Adrenal gland (tissue), 9 donors: ENCODE measurements at regions not wholly inside any gene's neighbourhood (a gene's known extent, or its start where the extent isn't known, plus 50 kb on each side); places are given as distances from the start of the nearest gene placed in this dataset.

Source experiments
- DNase-seq, 7 donors: peaks; one replicate each; pipeline ENCODE4 v3.0.0-alpha.2; 2019 to 2020
- H3K27ac ChIP-seq, 5 donors: fragments of 200-600 bp; sonication (generic) in 4 of 5; 1 replicate in 3 of 5; 2 replicates in 2 of 5; pipeline versions ENCODE4 v1.5.1 to v1.8.0; 2016 to 2020; ENCODE audit warnings: mild to moderate bottlenecking in 1 of 5
- H3K27me3 ChIP-seq: fragments of 200-600 bp; 2 replicates; pipeline ENCODE4 v1.8.0; 2021
- H3K36me3 ChIP-seq, 2 donors: fragments of 200-600 bp; replicated peaks in 1 of 2; 1 replicate in 1 of 2; 2 replicates in 1 of 2; pipeline versions ENCODE4 v1.5.1 to v1.8.0; 2018 to 2022
- H3K4me1 ChIP-seq, 2 donors: fragments of 200-600 bp; replicated peaks in 1 of 2; 1 replicate in 1 of 2; 2 replicates in 1 of 2; pipeline versions ENCODE4 v1.5.1 to v1.8.0; 2018 to 2021
- H3K4me3 ChIP-seq, 4 donors: fragments of 200-600 bp; sonication (generic) in 3 of 4; one replicate each; pipeline ENCODE4 v1.5.1; 2016 to 2018
- H3K9me3 ChIP-seq, 3 donors: fragments of 200-600 bp; sonication (generic) in 1 of 3; replicated peaks in 1 of 3; 1 replicate in 2 of 3; 2 replicates in 1 of 3; pipeline versions ENCODE4 v1.5.1 to v1.8.0; 2016 to 2021
- POLR2A ChIP-seq, 2 donors: fragments of 450-650 bp; IDR thresholded peaks; one replicate each; pipeline ENCODE4 v1.6.1; 2017; ENCODE audit warnings: antibody characterized with exemption in 2 of 2, mild to moderate bottlenecking in 2 of 2, moderate library complexity in 1 of 2
- WGBS, 4 donors: extraction: QIAGEN DNeasy Blood & Tissue Kit in 2 of 4; methylation state at CpG; one replicate each; pipeline versions ENCODE4 v1.1.5 to v1.1.7; 2013 to 2017; 5-methylcytosine and 5-hydroxymethylcytosine counted together
- intact Hi-C, 2 donors: fragments of 100-400 bp; cut with DNase I; formaldehyde crosslinking; loops; one replicate each; pipeline versions ENCODE4 v1.14.1 to v1.15.0; 2022 to 2023
- TF ChIP-seq, protein P1 (sequence below), 6 experiments: fragments of 450-650 bp in 4 of 6; fragments of 200-600 bp in 2 of 6; sonication (generic) in 1 of 6; IDR thresholded peaks; 1 replicate in 5 of 6; 2 replicates in 1 of 6; pipeline versions ENCODE4 v1.5.1 to v1.8.0; 2016 to 2021; ENCODE audit warnings: antibody characterized with exemption in 6 of 6, mild to moderate bottlenecking in 2 of 6, moderate library complexity in 1 of 6
- donor health status: healthy with polysubstance abuse.
- donor health status: Bipolar disorder and iron deficiency.
- donor health status: DM: yes; HTN: yes; CAD: no.
- donor health status: DM: no; HTN: no; CAD: no.
- donor health status: DM: no; HTN: no; CAD: no.

DNA sequence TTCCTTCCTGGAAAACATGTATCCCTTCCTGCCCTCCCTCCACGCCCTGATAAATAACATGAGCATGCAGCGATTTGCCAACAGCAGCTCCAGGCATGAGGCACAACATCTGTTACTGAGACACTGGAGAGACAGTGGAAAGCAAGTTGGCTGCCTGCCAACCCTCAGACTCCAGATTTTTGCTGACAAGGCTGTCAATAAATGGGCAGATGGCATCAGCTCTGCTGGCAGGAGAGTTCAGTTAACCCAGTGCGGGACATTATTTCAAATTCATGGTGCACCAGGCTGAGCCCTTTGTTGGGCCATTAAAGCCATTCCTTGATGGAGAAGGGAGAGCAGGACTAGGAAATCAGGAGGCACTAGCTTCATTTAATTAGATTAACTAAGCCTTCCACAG is 293.3 kb downstream of the MEX3B start:
- TF ChIP-seq, protein P1, sequence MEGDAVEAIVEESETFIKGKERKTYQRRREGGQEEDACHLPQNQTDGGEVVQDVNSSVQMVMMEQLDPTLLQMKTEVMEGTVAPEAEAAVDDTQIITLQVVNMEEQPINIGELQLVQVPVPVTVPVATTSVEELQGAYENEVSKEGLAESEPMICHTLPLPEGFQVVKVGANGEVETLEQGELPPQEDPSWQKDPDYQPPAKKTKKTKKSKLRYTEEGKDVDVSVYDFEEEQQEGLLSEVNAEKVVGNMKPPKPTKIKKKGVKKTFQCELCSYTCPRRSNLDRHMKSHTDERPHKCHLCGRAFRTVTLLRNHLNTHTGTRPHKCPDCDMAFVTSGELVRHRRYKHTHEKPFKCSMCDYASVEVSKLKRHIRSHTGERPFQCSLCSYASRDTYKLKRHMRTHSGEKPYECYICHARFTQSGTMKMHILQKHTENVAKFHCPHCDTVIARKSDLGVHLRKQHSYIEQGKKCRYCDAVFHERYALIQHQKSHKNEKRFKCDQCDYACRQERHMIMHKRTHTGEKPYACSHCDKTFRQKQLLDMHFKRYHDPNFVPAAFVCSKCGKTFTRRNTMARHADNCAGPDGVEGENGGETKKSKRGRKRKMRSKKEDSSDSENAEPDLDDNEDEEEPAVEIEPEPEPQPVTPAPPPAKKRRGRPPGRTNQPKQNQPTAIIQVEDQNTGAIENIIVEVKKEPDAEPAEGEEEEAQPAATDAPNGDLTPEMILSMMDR (IDR thresholded peaks at IDR 0.05) = no peak
- TF ChIP-seq POLR2A (IDR thresholded peaks at IDR 0.05) = no peak
- no peaks in the 10 kb centered on the region for H3K36me3 ChIP-seq
- H3K4me1 ChIP-seq = peaks cover 0 to 4% of the 10 kb centered on the region in 2 donors
- no peak overlapping the region for H3K27ac ChIP-seq
- H3K9me3 ChIP-seq = no peaks in the 10 kb centered on the region
- no peak overlapping the region for H3K4me3 ChIP-seq
- WGBS, 4 donors = 15 to 30% (median 23%) methylated on average over 3 of the region's 3 CpGs
- DNase-seq = peak; percentile 20 to 71 (median 34)
- intact Hi-C loops = no loop called here
- H3K27me3 ChIP-seq = peaks cover 11% of the 10 kb centered on the region

DNA sequence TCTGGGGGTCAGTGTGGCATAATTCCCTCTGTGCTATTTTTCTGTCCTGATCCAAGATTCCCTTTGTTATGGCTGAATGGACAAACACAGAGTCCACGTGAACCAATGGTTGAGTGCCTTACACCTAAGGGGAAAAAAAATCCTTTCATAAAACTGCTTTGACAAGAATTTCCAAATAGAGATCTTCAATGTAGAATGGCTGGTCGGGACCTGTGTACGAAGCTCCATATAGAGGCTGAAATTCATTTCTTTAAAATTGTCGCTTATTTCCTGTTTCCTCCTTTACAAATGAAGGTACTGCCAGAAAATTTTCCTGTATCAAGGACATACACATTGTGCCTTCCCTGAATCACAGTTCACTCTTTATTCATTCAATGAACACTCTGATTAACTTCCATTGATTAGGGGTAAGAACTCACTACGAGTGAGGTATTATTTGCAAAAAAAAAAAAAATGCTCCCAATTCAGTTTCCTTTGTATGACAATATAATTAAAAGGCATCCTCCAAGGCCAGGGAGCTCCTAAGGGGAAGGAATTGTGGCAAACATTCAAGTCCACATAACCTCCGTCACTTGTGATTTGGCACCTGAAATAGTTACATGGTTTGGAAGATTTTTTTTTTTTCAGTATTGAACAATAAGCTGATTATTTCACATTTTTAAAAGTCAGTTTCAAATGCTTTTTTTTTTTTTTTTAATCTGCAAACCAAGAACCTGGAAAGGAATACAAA is 293.8 kb downstream of the MEX3B start:
- TF ChIP-seq POLR2A (IDR thresholded peaks at IDR 0.05) = no peak
- TF ChIP-seq, protein P1 (IDR thresholded peaks at IDR 0.05) = no peak
- intact Hi-C loops = no loop called here
- Histone ChIP-seq H3K9me3 (no peaks in the 10 kb centered on the region), H3K36me3 (no peaks in the 10 kb centered on the region), H3K4me1 (peaks cover 0 to 4% of the 10 kb centered on the region in 2 donors), H3K4me3 (no peak overlapping the region), H3K27ac (no peak overlapping the region), H3K27me3 (peaks cover 11% of the 10 kb centered on the region)
- WGBS, 4 donors = 33 to 53% (median 49%) methylated on average over 6 of the region's 6 CpGs
- no peak for DNase-seq

DNA sequence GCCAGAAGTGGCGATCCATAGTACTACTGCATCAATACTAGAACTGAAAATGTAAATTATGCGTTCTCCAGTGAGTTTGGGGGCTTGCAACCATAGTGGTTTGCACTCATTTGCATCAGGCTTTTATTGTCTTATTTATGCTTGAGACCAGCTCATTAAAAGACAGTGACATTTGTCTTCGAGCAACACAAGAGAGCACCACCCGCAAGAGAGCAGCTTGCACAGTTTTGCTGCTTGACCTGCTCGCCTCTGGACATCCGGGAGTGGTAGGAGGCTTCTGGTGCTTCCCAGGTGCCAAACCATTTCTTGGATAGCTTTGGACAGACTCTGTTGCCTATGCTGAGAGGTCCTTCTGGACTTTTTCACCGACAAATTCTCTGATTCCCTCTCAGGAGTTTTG is 294.6 kb downstream of the MEX3B start:
- intact Hi-C loops = no loop called here
- no peak for DNase-seq
- Histone ChIP-seq H3K9me3 (no peaks in the 10 kb centered on the region), H3K36me3 (no peaks in the 10 kb centered on the region), H3K27me3 (peaks cover 11% of the 10 kb centered on the region), H3K4me3 (no peak overlapping the region), H3K4me1 (peaks cover 0 to 4% of the 10 kb centered on the region in 2 donors), H3K27ac (no peak overlapping the region)
- TF ChIP-seq, protein P1 (IDR thresholded peaks at IDR 0.05) = no peak
- TF ChIP-seq POLR2A (IDR thresholded peaks at IDR 0.05) = no peak
- 64 to 78% (median 74%) methylated on average over 7 of the region's 7 CpGs for WGBS, 4 donors

DNA sequence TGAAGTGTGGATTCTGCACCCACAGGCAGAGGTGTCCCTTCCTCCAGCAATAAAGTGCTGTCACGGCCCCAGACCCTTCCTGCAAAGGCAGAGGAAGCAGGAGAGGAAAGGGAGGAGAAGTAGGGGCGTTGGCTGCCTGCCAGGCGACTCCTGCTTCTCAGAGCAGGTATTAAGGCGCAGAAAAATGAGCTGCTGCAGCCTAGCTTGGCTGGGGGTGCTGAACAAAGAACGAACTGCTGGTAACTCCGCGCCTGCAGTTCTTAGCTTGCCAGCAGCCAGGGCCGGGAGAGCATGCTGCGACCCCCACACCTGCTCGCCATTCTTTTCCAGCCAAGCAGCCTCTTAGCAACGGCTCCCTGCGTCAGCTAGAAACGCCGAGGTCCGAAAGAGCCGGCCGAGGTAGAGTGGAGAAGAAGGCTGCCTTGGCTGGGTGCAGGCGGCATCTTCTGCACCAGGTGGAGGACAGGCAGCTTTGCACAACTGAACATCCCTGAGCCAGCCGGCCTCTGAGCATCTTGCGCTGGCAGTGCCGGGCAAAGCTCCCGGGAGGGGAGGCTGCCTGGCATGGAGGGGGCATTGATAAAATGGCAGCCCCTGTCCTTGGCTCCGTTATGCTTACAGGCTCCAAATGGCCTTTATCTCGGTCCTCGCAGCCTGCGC is 296.0 kb downstream of the MEX3B start:
- TF ChIP-seq, protein P1 (IDR thresholded peaks at IDR 0.05) = no peak
- TF ChIP-seq POLR2A (IDR thresholded peaks at IDR 0.05) = no peak
- no peaks in the 10 kb centered on the region for H3K36me3 ChIP-seq
- no peak overlapping the region for H3K4me3 ChIP-seq
- WGBS, 4 donors = 69 to 74% (median 73%) methylated on average over 18 to 26 of the region's 26 CpGs
- no peak for DNase-seq
- H3K27me3 ChIP-seq = peaks cover 18% of the 10 kb centered on the region
- intact Hi-C loops = no loop called here
- peaks cover 0 to 4% of the 10 kb centered on the region in 2 donors for H3K4me1 ChIP-seq
- H3K27ac ChIP-seq = no peak overlapping the region
- H3K9me3 ChIP-seq = no peaks in the 10 kb centered on the region
